CD8-positive, alpha-beta memory T cell (primary cell): ENCODE measurements at regions not wholly inside any gene's neighbourhood (a gene's known extent, or its start where the extent isn't known, plus 50 kb on each side); places are given as distances from the start of the nearest gene placed in this dataset.

ENCODE experiments used
- CTCF ChIA-PET: fragments of 350-600 bp; sonication (Branson Sonifier 250); formaldehyde crosslinking; loops from one replicate; lab custom pipeline; 2021; ENCODE audit warnings: antibody characterized with exemption; lab: Charles Lee
- POLR2A ChIA-PET: fragments of 350-600 bp; sonication (Branson Sonifier 250); formaldehyde crosslinking; loops from one replicate; lab custom pipeline; 2021; ENCODE audit warnings: antibody characterized with exemption; lab: Charles Lee
- DNase-seq, 5 donors: peaks; one replicate each; pipeline versions ENCODE4 v3.0.0 to v3.0.0-alpha.2; 2020 to 2022; ENCODE audit warnings: mixed read lengths in 1 of 5
- H3K27ac ChIP-seq: one replicate; pipeline ENCODE4 v1.7.0; 2013; ENCODE audit warnings: low read depth, mild to moderate bottlenecking, low read length, moderate library complexity
- H3K27me3 ChIP-seq: 2 replicates; pipeline ENCODE4 v1.7.0; 2013; ENCODE audit warnings: low read length, mild to moderate bottlenecking; ENCODE audit not compliant: insufficient read depth, poor library complexity, severe bottlenecking
- H3K36me3 ChIP-seq: 2 replicates; pipeline ENCODE4 v1.7.0; 2013; ENCODE audit warnings: mild to moderate bottlenecking, low read length, moderate library complexity; ENCODE audit not compliant: insufficient read depth
- H3K4me1 ChIP-seq: 2 replicates; pipeline ENCODE4 v1.7.0; 2013; ENCODE audit warnings: mild to moderate bottlenecking, low read length, moderate library complexity; ENCODE audit not compliant: insufficient read depth
- H3K4me3 ChIP-seq: 2 replicates; pipeline ENCODE4 v1.7.0; 2013; ENCODE audit warnings: mild to moderate bottlenecking, low read length
- H3K9me3 ChIP-seq: 2 replicates; pipeline ENCODE4 v1.7.0; 2013; ENCODE audit warnings: mild to moderate bottlenecking, low read length
- H3K27ac Mint-ChIP-seq, 8 donors: one replicate each; pipeline ENCODE4 v1.8.0; 2020 to 2021; ENCODE audit warnings: mixed read lengths in 8 of 8, mild to moderate bottlenecking in 6 of 8, inconsistent platforms in 3 of 8, moderate library complexity in 3 of 8
- H3K27me3 Mint-ChIP-seq, 2 donors: one replicate each; pipeline ENCODE4 v1.8.0; 2020 to 2021; ENCODE audit warnings: mixed read lengths in 2 of 2, mild to moderate bottlenecking in 1 of 2, moderate library complexity in 1 of 2
- H3K36me3 Mint-ChIP-seq, 3 donors: one replicate each; pipeline ENCODE4 v1.8.0; 2020 to 2021; ENCODE audit warnings: mixed read lengths in 3 of 3, inconsistent platforms in 1 of 3, mild to moderate bottlenecking in 1 of 3
- H3K4me1 Mint-ChIP-seq, 3 donors: one replicate each; pipeline ENCODE4 v1.8.0; 2020 to 2021; ENCODE audit warnings: mixed read lengths in 3 of 3, inconsistent platforms in 1 of 3, mild to moderate bottlenecking in 1 of 3
- H3K4me3 Mint-ChIP-seq, 7 donors: one replicate each; pipeline ENCODE4 v1.8.0; 2020 to 2021; ENCODE audit warnings: mixed read lengths in 7 of 7, mild to moderate bottlenecking in 6 of 7, moderate library complexity in 4 of 7, inconsistent platforms in 2 of 7
- H3K9me3 Mint-ChIP-seq, 5 donors: one replicate each; pipeline ENCODE4 v1.8.0; 2020 to 2022; ENCODE audit warnings: mixed read lengths in 5 of 5, mild to moderate bottlenecking in 3 of 5, moderate library complexity in 2 of 5, inconsistent platforms in 1 of 5

GRCh38 chr3:176969066-176969465 is 228.2 kb downstream of the TBL1XR1 start:
- ChIA-PET CTCF (no interaction called here), POLR2A (no interaction called here)
- no peaks in the 10 kb centered on the region for H3K9me3 Mint-ChIP-seq
- H3K4me3 Mint-ChIP-seq, result no peak overlapping the region
- Histone ChIP-seq H3K27me3 (no peaks in the 10 kb centered on the region), H3K36me3 (no peaks in the 10 kb centered on the region), H3K27ac (no peak overlapping the region), H3K9me3 (no peaks in the 10 kb centered on the region), H3K4me1 (no peaks in the 10 kb centered on the region), H3K4me3 (no peak overlapping the region)
- no peak for DNase-seq
- H3K27ac Mint-ChIP-seq, result no peak overlapping the region
- H3K36me3 Mint-ChIP-seq, result no peaks in the 10 kb centered on the region
- H3K4me1 Mint-ChIP-seq, result peaks cover 0 to 12% (median 6%) of the 10 kb centered on the region in 3 donors
- H3K27me3 Mint-ChIP-seq, result peaks cover 0 to 3% of the 10 kb centered on the region in 2 donors

- Histone ChIP-seq H3K9me3 (no peaks in the 10 kb centered on the region), H3K27ac (no peak overlapping the region), H3K27me3 (no peaks in the 10 kb centered on the region), H3K36me3 (no peaks in the 10 kb centered on the region), H3K4me3 (no peak overlapping the region), H3K4me1 (no peaks in the 10 kb centered on the region)
- H3K4me3 Mint-ChIP-seq, result no peak overlapping the region
- no peaks in the 10 kb centered on the region for H3K36me3 Mint-ChIP-seq
- CTCF ChIA-PET, result no interaction called here
- no peak for DNase-seq
- peaks cover 0 to 12% (median 6%) of the 10 kb centered on the region in 3 donors for H3K4me1 Mint-ChIP-seq
- no peak overlapping the region for H3K27ac Mint-ChIP-seq
- peaks cover under 1 to 3% of the 10 kb centered on the region in 2 donors for H3K27me3 Mint-ChIP-seq
- no peaks in the 10 kb centered on the region for H3K9me3 Mint-ChIP-seq
- POLR2A ChIA-PET, result no interaction called here
These were observed 228.7 kb downstream of the TBL1XR1 start for GRCh38 chr3:176968631-176969030.

GRCh38 chr3:176967522-176967921 is 229.8 kb downstream of the TBL1XR1 start:
- peaks cover 0 to 12% (median 6%) of the 10 kb centered on the region in 3 donors for H3K4me1 Mint-ChIP-seq
- CTCF ChIA-PET, result no interaction called here

GRCh38 chr3:176964661-176965060 is 232.6 kb downstream of the TBL1XR1 start:
- Histone ChIP-seq H3K4me3 (no peak overlapping the region), H3K27ac (no peak overlapping the region), H3K4me1 (no peaks in the 10 kb centered on the region), H3K36me3 (no peaks in the 10 kb centered on the region), H3K27me3 (no peaks in the 10 kb centered on the region), H3K9me3 (no peaks in the 10 kb centered on the region)
- ChIA-PET CTCF (no interaction called here), POLR2A (no interaction called here)
- no peak for DNase-seq
- H3K9me3 Mint-ChIP-seq, result no peaks in the 10 kb centered on the region
- H3K27me3 Mint-ChIP-seq, result peaks cover 0 to 6% of the 10 kb centered on the region in 2 donors
- peaks cover 0 to 12% (median 6%) of the 10 kb centered on the region in 3 donors for H3K4me1 Mint-ChIP-seq
- no peak overlapping the region for H3K4me3 Mint-ChIP-seq
- no peak overlapping the region for H3K27ac Mint-ChIP-seq
- no peaks in the 10 kb centered on the region for H3K36me3 Mint-ChIP-seq

More at GRCh38 chr3:176967522-176967921, 229.8 kb downstream of the TBL1XR1 start:
- H3K36me3 Mint-ChIP-seq, result no peaks in the 10 kb centered on the region
- Histone ChIP-seq H3K27ac (no peak overlapping the region), H3K27me3 (no peaks in the 10 kb centered on the region), H3K4me1 (no peaks in the 10 kb centered on the region), H3K9me3 (no peaks in the 10 kb centered on the region), H3K36me3 (no peaks in the 10 kb centered on the region), H3K4me3 (no peak overlapping the region)
- POLR2A ChIA-PET, result no interaction called here
- no peaks in the 10 kb centered on the region for H3K9me3 Mint-ChIP-seq
- peaks cover 3 to 4% of the 10 kb centered on the region in 2 donors for H3K27me3 Mint-ChIP-seq
- no peak overlapping the region for H3K4me3 Mint-ChIP-seq
- DNase-seq, result no peak
- H3K27ac Mint-ChIP-seq, result no peak overlapping the region

GRCh38 chr3:176961916-176962315 is 235.4 kb downstream of the TBL1XR1 start:
- CTCF ChIA-PET, result no interaction called here
- H3K4me1 Mint-ChIP-seq, result peaks cover 0 to 12% (median 6%) of the 10 kb centered on the region in 3 donors
- H3K27me3 Mint-ChIP-seq, result peaks cover 0 to 6% of the 10 kb centered on the region in 2 donors
- H3K9me3 ChIP-seq, result no peaks in the 10 kb centered on the region
- POLR2A ChIA-PET, result no interaction called here
- H3K27ac ChIP-seq, result no peak overlapping the region
- H3K4me3 Mint-ChIP-seq, result no peak overlapping the region
- DNase-seq, result no peak
- no peaks in the 10 kb centered on the region for H3K27me3 ChIP-seq
- H3K36me3 Mint-ChIP-seq, result no peaks in the 10 kb centered on the region
- no peaks in the 10 kb centered on the region for H3K36me3 ChIP-seq
- no peak overlapping the region for H3K27ac Mint-ChIP-seq
- no peaks in the 10 kb centered on the region for H3K4me1 ChIP-seq
- no peaks in the 10 kb centered on the region for H3K9me3 Mint-ChIP-seq
- no peak overlapping the region for H3K4me3 ChIP-seq

GRCh38 chr3:176959867-176960266 is 237.4 kb downstream of the TBL1XR1 start:
- POLR2A ChIA-PET, result no interaction called here

GRCh38 chr3:176958560-176958959 is 238.7 kb downstream of the TBL1XR1 start:
- no peak overlapping the region for H3K27ac ChIP-seq
- no peaks in the 10 kb centered on the region for H3K4me1 ChIP-seq
- H3K27me3 Mint-ChIP-seq, result peaks cover 0 to 5% of the 10 kb centered on the region in 2 donors
- no peaks in the 10 kb centered on the region for H3K36me3 Mint-ChIP-seq
- DNase-seq, result no peak
- H3K4me1 Mint-ChIP-seq, result no peaks in the 10 kb centered on the region
- no peaks in the 10 kb centered on the region for H3K9me3 Mint-ChIP-seq
- ChIA-PET POLR2A (no interaction called here), CTCF (no interaction called here)
- no peaks in the 10 kb centered on the region for H3K36me3 ChIP-seq
- H3K4me3 Mint-ChIP-seq, result no peak overlapping the region
- H3K9me3 ChIP-seq, result no peaks in the 10 kb centered on the region
- no peak overlapping the region for H3K4me3 ChIP-seq
- no peaks in the 10 kb centered on the region for H3K27me3 ChIP-seq
- H3K27ac Mint-ChIP-seq, result no peak overlapping the region

More at GRCh38 chr3:176959867-176960266, 237.4 kb downstream of the TBL1XR1 start:
- no peaks in the 10 kb centered on the region for H3K9me3 Mint-ChIP-seq
- no peak overlapping the region for H3K4me3 Mint-ChIP-seq
- peaks cover 0 to 1% (median under 1%) of the 10 kb centered on the region in 3 donors for H3K4me1 Mint-ChIP-seq
- no peak overlapping the region for H3K27ac Mint-ChIP-seq
- Histone ChIP-seq H3K27ac (no peak overlapping the region), H3K27me3 (no peaks in the 10 kb centered on the region), H3K36me3 (no peaks in the 10 kb centered on the region), H3K9me3 (no peaks in the 10 kb centered on the region), H3K4me1 (no peaks in the 10 kb centered on the region), H3K4me3 (no peak overlapping the region)
- H3K36me3 Mint-ChIP-seq, result no peaks in the 10 kb centered on the region
- CTCF ChIA-PET, result no interaction called here
- no peak for DNase-seq
- peaks cover 0 to 6% of the 10 kb centered on the region in 2 donors for H3K27me3 Mint-ChIP-seq

- no peak for DNase-seq
- no peaks in the 10 kb centered on the region for H3K9me3 Mint-ChIP-seq
- no peaks in the 10 kb centered on the region for H3K4me1 Mint-ChIP-seq
- POLR2A ChIA-PET, result no interaction called here
- Histone ChIP-seq H3K27me3 (no peaks in the 10 kb centered on the region), H3K36me3 (no peaks in the 10 kb centered on the region), H3K9me3 (no peaks in the 10 kb centered on the region), H3K27ac (no peak overlapping the region), H3K4me1 (no peaks in the 10 kb centered on the region), H3K4me3 (no peak overlapping the region)
- H3K27me3 Mint-ChIP-seq, result peaks cover 0 to 2% of the 10 kb centered on the region in 2 donors
- no peak overlapping the region for H3K27ac Mint-ChIP-seq
- no peak overlapping the region for H3K4me3 Mint-ChIP-seq
- CTCF ChIA-PET, result no interaction called here
- no peaks in the 10 kb centered on the region for H3K36me3 Mint-ChIP-seq
These were observed 242.8 kb downstream of the TBL1XR1 start for GRCh38 chr3:176954517-176954916.
